Caco-2 (cell line): ENCODE measurements at regions not wholly inside any gene's neighbourhood (a gene's known extent, or its start where the extent isn't known, plus 50 kb on each side); places are given as distances from the start of the nearest gene placed in this dataset.

Experiments used
- BruUV-seq: library from RNA; stranded (reverse); fragments of 400-500 nt; replicated peaks from 2 replicates; lab custom pipeline; 2021; lab: Mats Ljungman, UMichigan
- CTCF ChIA-PET: fragments of 300-600 bp; sonication (Branson Sonifier 250); formaldehyde crosslinking; loops from one replicate; lab custom pipeline; 2022; ENCODE audit warnings: antibody characterized with exemption; lab: Charles Lee
- POLR2A ChIA-PET: fragments of 300-600 bp; sonication (Branson Sonifier 250); formaldehyde crosslinking; loops from one replicate; lab custom pipeline; 2022; ENCODE audit warnings: antibody characterized with exemption; lab: Charles Lee
- DNase-seq, 2 experiments: peaks; one replicate each; pipeline versions ENCODE4 v3.0.0 to v3.0.0-alpha.2; 2020 to 2022
- H3K27me3 ChIP-seq: replicated peaks from 2 replicates; pipeline ENCODE4 v1.6.0; 2011; ENCODE audit warnings: low read length; ENCODE audit not compliant: control insufficient read depth, insufficient read depth
- H3K36me3 ChIP-seq: 2 replicates; pipeline ENCODE4 v1.5.1; 2011; ENCODE audit warnings: low read length; ENCODE audit not compliant: control insufficient read depth, insufficient read depth
- H3K4me1 ChIP-seq: fragments of 250-450 bp; sonication (Bioruptor Pico); 2 replicates; pipeline ENCODE4 v1.5.1; 2020; ENCODE audit warnings: mild to moderate bottlenecking
- H3K4me3 ChIP-seq: 2 replicates; pipeline ENCODE4 v1.5.1; 2011; ENCODE audit warnings: low read depth, mild to moderate bottlenecking, control low read depth, low read length
- H3K9me3 ChIP-seq: fragments of 250-450 bp; sonication (Bioruptor Pico); 2 replicates; pipeline ENCODE4 v1.5.1; 2020; ENCODE audit warnings: mild to moderate bottlenecking, moderate library complexity
- H3K27ac Mint-ChIP-seq: one replicate; pipeline ENCODE4 v1.8.0; 2022; ENCODE audit warnings: mixed read lengths; ENCODE audit not compliant: unreplicated experiment
- H3K27me3 Mint-ChIP-seq: one replicate; pipeline ENCODE4 v1.8.0; 2022; ENCODE audit warnings: mixed read lengths; ENCODE audit not compliant: insufficient read depth, unreplicated experiment
- H3K36me3 Mint-ChIP-seq: one replicate; pipeline ENCODE4 v1.8.0; 2022; ENCODE audit warnings: mild to moderate bottlenecking, mixed read lengths; ENCODE audit not compliant: insufficient read depth, unreplicated experiment
- H3K4me1 Mint-ChIP-seq: one replicate; pipeline ENCODE4 v1.8.0; 2022; ENCODE audit warnings: low read depth, mixed read lengths; ENCODE audit not compliant: unreplicated experiment
- H3K4me3 Mint-ChIP-seq: one replicate; pipeline ENCODE4 v1.8.0; 2022; ENCODE audit warnings: mild to moderate bottlenecking, moderate library complexity, mixed read lengths; ENCODE audit not compliant: unreplicated experiment
- H3K9me3 Mint-ChIP-seq: one replicate; pipeline ENCODE4 v1.8.0; 2022; ENCODE audit warnings: mixed read lengths; ENCODE audit not compliant: unreplicated experiment
- CTCF ChIP-seq, 2 experiments: fragments of 200-600 bp in 1 of 2; IDR thresholded peaks; 1 replicate in 1 of 2; 2 replicates in 1 of 2; pipeline versions ENCODE4 v1.5.1 to v1.8.0; 2011 to 2022; ENCODE audit warnings: antibody characterized with exemption in 1 of 2, control low read depth in 1 of 2, inconsistent platforms in 1 of 2, low read depth in 1 of 2, low read length in 1 of 2, mild to moderate bottlenecking in 1 of 2, moderate library complexity in 1 of 2; ENCODE audit not compliant: insufficient read depth in 1 of 2, severe bottlenecking in 1 of 2, unreplicated experiment in 1 of 2
- intact Hi-C: fragments of 100-400 bp; cut with micrococcal nuclease; formaldehyde crosslinking; loops from one replicate; pipeline ENCODE4 v1.10.0; 2022; ENCODE audit not compliant: unreplicated experiment

DNA sequence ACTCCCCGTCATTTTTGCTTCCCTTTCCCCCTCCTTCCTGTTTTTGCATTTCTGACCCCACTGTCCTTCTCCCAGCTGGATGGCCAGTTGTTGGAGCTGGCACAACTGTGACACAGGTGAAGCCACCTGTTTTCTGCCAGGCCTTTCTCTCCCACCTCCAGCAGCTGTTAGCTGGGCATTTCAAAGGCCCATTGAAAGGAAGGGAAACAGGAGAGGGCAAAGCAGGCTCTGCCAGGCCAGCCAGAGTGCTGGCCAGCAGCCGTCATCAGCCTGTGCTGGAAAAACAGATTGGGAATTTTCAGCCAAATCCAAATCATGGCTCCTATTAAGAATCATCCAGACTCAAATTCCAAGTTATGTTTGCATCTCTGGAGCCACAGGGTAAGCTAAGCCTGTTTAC lies 155.2 kb upstream of the C2CD4B start:
- H3K9me3 ChIP-seq = no peaks in the 10 kb centered on the region; the same call in 1 of the 2 replicates
- Mint-ChIP-seq H3K27ac (no peak overlapping the region), H3K27me3 (no peaks in the 10 kb centered on the region), H3K4me3 (no peak overlapping the region), H3K9me3 (no peaks in the 10 kb centered on the region), H3K4me1 (no peaks in the 10 kb centered on the region), H3K36me3 (no peaks in the 10 kb centered on the region)
- no peak for TF ChIP-seq CTCF (IDR thresholded peaks at IDR 0.05; ENCODE audit: insufficient read depth in 1 of 2, low read depth in 1 of 2, low read length in 1 of 2, severe bottlenecking in 1 of 2, unreplicated experiment in 1 of 2)
- intact Hi-C loops = no loop called here
- H3K4me1 ChIP-seq = no peaks in the 10 kb centered on the region
- H3K27me3 ChIP-seq = no peaks in the 10 kb centered on the region
- H3K36me3 ChIP-seq = no peaks in the 10 kb centered on the region
- POLR2A ChIA-PET = no interaction called here
- no TSS peak for BruUV-seq
- CTCF ChIA-PET = no interaction called here
- no peak overlapping the region for H3K4me3 ChIP-seq
- no peak for DNase-seq

DNA sequence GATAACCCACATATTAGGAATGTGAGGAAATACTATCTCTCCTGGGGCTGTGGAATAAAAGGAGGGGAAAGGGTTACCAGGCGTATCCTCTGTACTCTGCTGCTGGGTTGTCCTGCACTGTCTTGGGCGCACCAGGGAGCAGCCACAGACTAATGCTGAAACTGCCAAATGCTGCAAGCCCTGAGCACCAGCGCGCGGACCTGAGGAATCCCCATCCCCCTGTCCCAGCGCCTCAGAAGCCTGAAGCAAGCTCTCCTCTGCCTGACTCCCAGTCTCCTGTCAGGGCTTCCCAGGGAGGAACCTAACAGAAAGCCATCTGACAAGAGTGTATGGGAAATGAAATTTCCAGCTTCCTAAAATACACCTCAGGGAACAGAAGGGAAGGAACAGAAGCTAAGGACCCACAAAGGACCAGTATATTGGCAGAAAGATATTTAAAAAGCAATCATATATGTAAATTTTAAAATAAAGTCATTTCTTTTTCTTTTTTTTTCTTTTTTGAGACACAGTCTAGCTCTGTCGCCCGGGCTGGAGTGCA lies 158.3 kb upstream of the C2CD4B start:
- no peaks in the 10 kb centered on the region for H3K27me3 Mint-ChIP-seq
- ChIA-PET CTCF (no interaction called here), POLR2A (no interaction called here)
- H3K4me1 Mint-ChIP-seq = no peaks in the 10 kb centered on the region
- no peaks in the 10 kb centered on the region for H3K9me3 ChIP-seq
- peaks cover 4% of the 10 kb centered on the region; the same call in 1 of the 2 replicates for H3K4me1 ChIP-seq
- H3K4me3 ChIP-seq = no peak overlapping the region
- no peak for TF ChIP-seq CTCF (IDR thresholded peaks at IDR 0.05; ENCODE audit: insufficient read depth in 1 of 2, low read depth in 1 of 2, low read length in 1 of 2, severe bottlenecking in 1 of 2, unreplicated experiment in 1 of 2)
- intact Hi-C loops = no loop called here
- H3K4me3 Mint-ChIP-seq = no peak overlapping the region
- H3K27me3 ChIP-seq = no peaks in the 10 kb centered on the region
- H3K9me3 Mint-ChIP-seq = no peaks in the 10 kb centered on the region
- no peak for DNase-seq
- H3K36me3 Mint-ChIP-seq = no peaks in the 10 kb centered on the region
- no peak overlapping the region for H3K27ac Mint-ChIP-seq
- no TSS peak for BruUV-seq
- H3K36me3 ChIP-seq = no peaks in the 10 kb centered on the region

DNA sequence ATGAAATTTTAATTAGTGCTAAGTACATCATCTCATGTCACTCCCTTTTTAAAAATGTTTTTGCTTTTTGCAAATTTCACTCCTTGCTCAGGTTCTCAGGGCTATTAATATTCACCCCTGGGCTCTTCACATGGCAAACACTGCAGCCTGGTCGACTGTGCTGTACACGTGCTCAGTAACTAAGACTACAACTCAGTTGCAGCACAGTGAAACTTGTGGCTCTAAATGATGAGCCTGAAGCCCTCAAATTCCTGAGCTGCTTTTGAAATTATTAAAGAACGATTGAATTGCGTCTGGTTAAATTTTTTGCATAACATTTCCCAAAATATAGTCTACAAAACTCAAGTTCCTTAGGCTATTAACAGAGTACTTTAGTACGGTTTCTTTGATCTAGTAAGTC lies 159.3 kb upstream of the C2CD4B start:
- Histone ChIP-seq H3K27me3 (no peaks in the 10 kb centered on the region), H3K36me3 (no peaks in the 10 kb centered on the region), H3K9me3 (no peaks in the 10 kb centered on the region), H3K4me1 (peaks cover 4% of the 10 kb centered on the region; the same call in 1 of the 2 replicates), H3K4me3 (no peak overlapping the region)
- Mint-ChIP-seq H3K9me3 (no peaks in the 10 kb centered on the region), H3K27ac (no peak overlapping the region), H3K36me3 (no peaks in the 10 kb centered on the region), H3K4me1 (no peaks in the 10 kb centered on the region), H3K27me3 (no peaks in the 10 kb centered on the region), H3K4me3 (no peak overlapping the region)
- intact Hi-C loops = no loop called here
- no peak for TF ChIP-seq CTCF (IDR thresholded peaks at IDR 0.05; ENCODE audit: insufficient read depth in 1 of 2, low read depth in 1 of 2, low read length in 1 of 2, severe bottlenecking in 1 of 2, unreplicated experiment in 1 of 2)
- no TSS peak for BruUV-seq
- DNase-seq = no peak
- POLR2A ChIA-PET = no interaction called here
- CTCF ChIA-PET = no interaction called here
